ENCODE measurements at regions not wholly inside any gene's neighbourhood (a gene's known extent, or its start where the extent isn't known, plus 50 kb on each side); places are given as distances from the start of the nearest gene placed in this dataset.

DNA sequence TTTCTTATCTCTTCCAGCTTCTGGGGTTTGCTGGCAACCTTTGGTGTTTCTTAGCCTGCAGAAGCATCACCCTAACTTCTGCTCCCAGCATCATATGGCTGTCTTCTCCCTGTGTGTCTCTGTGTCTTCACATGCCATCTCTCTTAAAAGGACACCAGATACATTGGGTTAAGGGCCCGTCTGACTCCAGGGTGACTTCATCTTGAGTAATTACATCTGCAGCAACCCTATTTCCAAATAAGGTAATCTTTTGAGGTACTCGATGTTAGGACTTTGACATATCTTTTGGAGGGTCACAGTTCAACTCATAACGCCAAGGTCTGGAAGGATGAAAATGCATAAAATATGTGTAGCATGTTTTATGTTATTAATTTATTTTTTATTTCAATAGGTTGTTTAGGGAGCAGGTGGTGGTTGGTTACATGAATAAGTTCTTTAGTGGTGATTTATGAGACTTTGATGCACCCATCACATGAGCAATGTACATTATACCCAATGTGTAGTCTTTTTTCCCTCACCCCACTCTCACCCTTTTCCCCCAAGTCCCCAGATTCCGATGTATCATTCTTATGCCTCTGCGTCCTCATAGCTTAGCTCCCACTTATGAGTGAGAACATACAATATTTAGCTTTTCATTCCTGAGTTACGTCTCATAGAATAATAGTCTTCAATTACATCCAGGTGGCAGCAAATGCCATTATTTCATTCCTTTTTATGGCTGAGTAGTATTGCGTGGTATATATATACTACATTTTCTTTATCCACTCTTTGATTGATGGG is 131.1 kb downstream of the TBXT start:
- Histone ChIP-seq H3K9me3 (peaks cover 0 to 13% of the 10 kb centered on the region in 2 donors), H3K27me3 (no peaks in the 10 kb centered on the region), H3K27ac (no peak overlapping the region), H3K36me3 (no peaks in the 10 kb centered on the region), H3K4me1 (no peaks in the 10 kb centered on the region), H3K4me3 (no peak overlapping the region)
- TF ChIP-seq, protein P1, sequence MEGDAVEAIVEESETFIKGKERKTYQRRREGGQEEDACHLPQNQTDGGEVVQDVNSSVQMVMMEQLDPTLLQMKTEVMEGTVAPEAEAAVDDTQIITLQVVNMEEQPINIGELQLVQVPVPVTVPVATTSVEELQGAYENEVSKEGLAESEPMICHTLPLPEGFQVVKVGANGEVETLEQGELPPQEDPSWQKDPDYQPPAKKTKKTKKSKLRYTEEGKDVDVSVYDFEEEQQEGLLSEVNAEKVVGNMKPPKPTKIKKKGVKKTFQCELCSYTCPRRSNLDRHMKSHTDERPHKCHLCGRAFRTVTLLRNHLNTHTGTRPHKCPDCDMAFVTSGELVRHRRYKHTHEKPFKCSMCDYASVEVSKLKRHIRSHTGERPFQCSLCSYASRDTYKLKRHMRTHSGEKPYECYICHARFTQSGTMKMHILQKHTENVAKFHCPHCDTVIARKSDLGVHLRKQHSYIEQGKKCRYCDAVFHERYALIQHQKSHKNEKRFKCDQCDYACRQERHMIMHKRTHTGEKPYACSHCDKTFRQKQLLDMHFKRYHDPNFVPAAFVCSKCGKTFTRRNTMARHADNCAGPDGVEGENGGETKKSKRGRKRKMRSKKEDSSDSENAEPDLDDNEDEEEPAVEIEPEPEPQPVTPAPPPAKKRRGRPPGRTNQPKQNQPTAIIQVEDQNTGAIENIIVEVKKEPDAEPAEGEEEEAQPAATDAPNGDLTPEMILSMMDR (IDR thresholded peaks at IDR 0.05), result no peak
- DNase-seq (ENCODE audit: low spot score), result no peak

DNA sequence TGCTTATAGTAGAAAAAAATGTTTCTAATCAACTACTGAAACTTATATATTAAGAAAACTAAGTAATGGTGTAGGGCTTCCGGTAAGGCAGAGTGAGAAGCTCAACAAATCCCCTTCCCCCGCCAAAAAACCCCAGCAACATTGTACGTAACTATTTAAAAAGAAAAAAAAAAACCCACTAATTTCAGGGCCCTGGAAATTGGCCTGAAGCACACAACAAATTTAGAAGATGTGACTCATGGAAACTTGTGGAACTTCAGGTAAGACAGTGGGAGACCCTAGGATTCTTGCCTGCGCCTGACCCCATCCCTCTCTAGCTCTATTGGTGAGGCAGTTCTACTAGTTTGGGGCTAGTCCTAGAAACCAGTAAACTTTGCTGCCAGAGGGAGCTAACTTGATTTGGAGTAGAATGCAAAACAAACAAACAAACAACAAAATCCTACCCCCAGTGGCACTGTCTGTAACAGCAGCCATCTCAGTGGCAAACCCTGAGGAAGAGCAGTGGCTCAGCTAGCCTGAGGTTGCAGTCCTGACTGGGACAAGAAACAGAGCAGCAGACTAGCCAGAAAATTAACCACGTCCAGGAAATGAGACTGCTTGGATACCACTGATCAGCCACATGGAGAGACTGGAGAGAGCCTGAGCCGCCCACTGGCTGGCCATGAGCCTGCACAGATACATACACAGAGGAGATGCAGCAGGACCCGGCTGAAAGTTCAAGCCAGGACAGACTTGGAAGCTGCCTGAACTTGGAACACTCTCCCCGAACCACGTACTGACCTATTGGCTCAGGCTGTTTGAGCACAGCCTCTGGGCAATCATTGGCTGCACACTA is 135.1 kb downstream of the TBXT start:
- TF ChIP-seq, protein P1 (IDR thresholded peaks at IDR 0.05), result peak in 1 of 2 donors; percentile 15
- Histone ChIP-seq H3K4me1 (no peaks in the 10 kb centered on the region), H3K9me3 (peaks cover 0 to 7% of the 10 kb centered on the region in 2 donors), H3K27ac (peak overlapping the region in 1 of 2 donors; percentile 27), H3K27me3 (no peaks in the 10 kb centered on the region), H3K4me3 (no peak overlapping the region), H3K36me3 (no peaks in the 10 kb centered on the region)
- DNase-seq (ENCODE audit: low spot score), result no peak

DNA sequence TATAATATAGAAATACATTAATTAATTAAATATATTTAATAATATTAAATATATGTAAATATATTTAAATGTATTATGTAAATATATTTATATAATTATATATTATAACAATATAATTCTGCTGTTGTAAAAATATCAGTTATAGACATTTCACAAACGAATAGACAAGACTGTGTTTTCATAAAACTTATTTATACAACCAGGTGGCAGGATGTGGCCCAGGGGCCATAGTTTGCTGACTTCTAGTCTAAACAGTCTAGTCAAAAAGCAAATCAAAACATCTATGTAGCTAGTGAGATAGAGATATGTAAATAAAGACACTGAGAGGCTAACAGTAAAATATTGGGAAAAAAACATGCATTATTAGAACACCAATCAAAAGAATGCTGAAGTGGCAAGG is 136.4 kb downstream of the TBXT start:
- no peak for DNase-seq (ENCODE audit: low spot score)
- Histone ChIP-seq H3K27me3 (no peaks in the 10 kb centered on the region), H3K4me3 (no peak overlapping the region), H3K9me3 (no peaks in the 10 kb centered on the region), H3K36me3 (no peaks in the 10 kb centered on the region), H3K27ac (no peak overlapping the region), H3K4me1 (no peaks in the 10 kb centered on the region)
- TF ChIP-seq, protein P1 (IDR thresholded peaks at IDR 0.05), result no peak

DNA sequence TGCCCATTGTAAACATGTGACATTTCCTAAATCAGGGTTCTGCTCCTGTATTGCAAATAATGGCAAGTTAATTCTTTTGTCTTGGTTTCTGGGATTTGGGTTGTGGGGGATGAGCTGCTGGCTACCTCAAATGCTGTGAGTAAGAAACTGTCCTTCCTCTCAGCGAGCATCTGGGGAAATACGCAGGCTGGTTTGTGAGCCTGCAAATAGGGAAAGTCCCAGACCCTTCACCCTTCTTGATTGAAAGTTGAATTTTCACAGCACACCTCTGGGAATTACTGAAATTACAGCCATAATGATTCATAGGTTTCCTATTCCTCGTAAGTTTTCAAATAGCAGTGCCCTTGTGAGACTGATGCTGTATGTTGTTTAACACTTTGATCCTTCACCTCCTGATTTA is 138.1 kb downstream of the TBXT start:
- no peaks in the 10 kb centered on the region for H3K27me3 ChIP-seq
- no peak overlapping the region for H3K27ac ChIP-seq
- no peak overlapping the region for H3K4me3 ChIP-seq
- H3K9me3 ChIP-seq, result no peaks in the 10 kb centered on the region
- H3K36me3 ChIP-seq, result no peaks in the 10 kb centered on the region
- H3K4me1 ChIP-seq, result no peaks in the 10 kb centered on the region
- no peak for DNase-seq (ENCODE audit: low spot score)
- TF ChIP-seq, protein P1 (IDR thresholded peaks at IDR 0.05), result no peak

DNA sequence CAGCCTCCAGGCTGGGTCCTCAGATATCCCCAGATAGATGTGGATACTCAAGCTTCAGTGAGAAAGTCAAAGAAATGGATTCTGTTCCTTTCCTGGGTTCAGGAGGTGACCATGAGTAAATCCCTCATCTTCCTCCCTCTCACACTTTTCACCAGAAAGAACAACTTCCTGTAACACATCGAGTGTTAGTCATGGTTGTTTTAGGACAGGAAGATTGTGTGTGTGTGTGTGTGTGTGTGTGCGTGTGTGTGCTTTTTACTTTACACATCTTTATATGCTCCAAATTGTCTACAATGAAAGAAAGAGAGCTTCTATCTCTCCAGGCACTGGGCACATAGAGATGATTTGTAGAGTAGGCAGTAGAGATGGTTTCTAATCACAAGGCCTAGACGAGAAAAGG is 139.9 kb downstream of the TBXT start:
- Histone ChIP-seq H3K36me3 (no peaks in the 10 kb centered on the region), H3K27me3 (no peaks in the 10 kb centered on the region), H3K4me1 (no peaks in the 10 kb centered on the region), H3K4me3 (no peak overlapping the region), H3K9me3 (no peaks in the 10 kb centered on the region), H3K27ac (no peak overlapping the region)
- DNase-seq (ENCODE audit: low spot score), result no peak
- TF ChIP-seq, protein P1 (IDR thresholded peaks at IDR 0.05), result no peak
